DND-41 (cell line): ENCODE measurements at regions not wholly inside any gene's neighbourhood (a gene's known extent, or its start where the extent isn't known, plus 50 kb on each side); places are given as distances from the start of the nearest gene placed in this dataset.

Experiments
- ATAC-seq: fragments of 200-7000 bp; cut with Tn5 transposase; 3 replicates; pipeline ENCODE4 v1.9.1; 2021; ENCODE audit warnings: low read depth; ENCODE audit not compliant: insufficient read depth
- DNase-seq: peaks from one replicate; pipeline ENCODE4 v3.0.0-alpha.2; 2020
- H2AFZ ChIP-seq: 2 replicates; pipeline ENCODE4 v1.6.0; 2012; ENCODE audit warnings: low read depth, low read length
- H3K27ac ChIP-seq: 2 replicates; pipeline ENCODE4 v1.5.1; 2012; ENCODE audit warnings: low read length, inconsistent platforms
- H3K27me3 ChIP-seq: fragments of 200-600 bp; sonication (generic); 2 replicates; pipeline ENCODE4 v1.6.0; 2012; ENCODE audit warnings: low read length, mild to moderate bottlenecking, inconsistent platforms; ENCODE audit not compliant: insufficient read depth, poor library complexity
- H3K36me3 ChIP-seq: 2 replicates; pipeline ENCODE4 v1.5.1; 2012; ENCODE audit warnings: low read length, inconsistent platforms; ENCODE audit not compliant: insufficient read depth
- H3K4me1 ChIP-seq: 2 replicates; pipeline ENCODE4 v1.5.1; 2012; ENCODE audit warnings: mild to moderate bottlenecking, low read length; ENCODE audit not compliant: insufficient read depth
- H3K4me2 ChIP-seq: 2 replicates; pipeline ENCODE4 v1.6.0; 2012; ENCODE audit warnings: mild to moderate bottlenecking, moderate library complexity, low read length, inconsistent platforms; ENCODE audit not compliant: insufficient read depth
- H3K4me3 ChIP-seq, 2 experiments: fragments of 200-600 bp in 1 of 2; shearing (Covaris generic) in 1 of 2; 2 replicates each; pipeline ENCODE4 v1.5.1; 2012 to 2016; ENCODE audit warnings: inconsistent platforms in 2 of 2, low read length in 2 of 2, mild to moderate bottlenecking in 2 of 2, low read depth in 1 of 2, moderate library complexity in 1 of 2
- H3K79me2 ChIP-seq: 2 replicates; pipeline ENCODE4 v1.6.0; 2012; ENCODE audit warnings: low read length, inconsistent platforms; ENCODE audit not compliant: insufficient read depth
- H3K9ac ChIP-seq: 2 replicates; pipeline ENCODE4 v1.6.0; 2012; ENCODE audit warnings: low read depth, mild to moderate bottlenecking, inconsistent platforms, low read length, moderate library complexity
- H3K9me3 ChIP-seq: 2 replicates; pipeline ENCODE4 v1.5.1; 2012; ENCODE audit warnings: low read length, moderate library complexity, mild to moderate bottlenecking, inconsistent platforms; ENCODE audit not compliant: insufficient read depth, severe bottlenecking
- H4K20me1 ChIP-seq: 2 replicates; pipeline ENCODE4 v1.6.0; 2012; ENCODE audit warnings: low read length; ENCODE audit not compliant: insufficient read depth
- CTCF ChIP-seq: IDR thresholded peaks from 2 replicates; pipeline ENCODE4 v1.5.1; 2012; ENCODE audit warnings: borderline replicate concordance, low read length, moderate library complexity, mild to moderate bottlenecking; ENCODE audit not compliant: poor library complexity, severe bottlenecking; ENCODE audit errors: extremely low read depth
- EZH2 ChIP-seq: IDR thresholded peaks from 3 replicates; pipeline ENCODE4 v1.6.1; 2012; ENCODE audit warnings: borderline replicate concordance, low read depth, mild to moderate bottlenecking, moderate library complexity, low read length, inconsistent platforms; ENCODE audit not compliant: severe bottlenecking

- peaks cover 5% of the 10 kb centered on the region for H3K27me3 ChIP-seq
- no peak for DNase-seq
- no peak overlapping the region for H3K4me2 ChIP-seq
- H4K20me1 ChIP-seq, result no peaks in the 10 kb centered on the region
- H3K9me3 ChIP-seq, result no peaks in the 10 kb centered on the region
- H2AFZ ChIP-seq, result no peak overlapping the region
- no peaks in the 10 kb centered on the region for H3K36me3 ChIP-seq
- H3K27ac ChIP-seq, result no peak overlapping the region
- TF ChIP-seq CTCF, result no peak
- no peak for TF ChIP-seq EZH2
- no peaks in the 10 kb centered on the region for H3K4me1 ChIP-seq
- no peak for ATAC-seq
- H3K9ac ChIP-seq, result no peak overlapping the region
- no peak overlapping the region for H3K4me3 ChIP-seq
- no peaks in the 10 kb centered on the region for H3K79me2 ChIP-seq
These were observed 187.8 kb upstream of the PLD5 start for GRCh38 chr1:242712248-242712647.

- no peaks in the 10 kb centered on the region for H4K20me1 ChIP-seq
- no peak for TF ChIP-seq CTCF
- TF ChIP-seq EZH2, result no peak
- H2AFZ ChIP-seq, result no peak overlapping the region
- no peak overlapping the region for H3K4me2 ChIP-seq
- ATAC-seq, result no peak
- H3K9ac ChIP-seq, result no peak overlapping the region
- no peaks in the 10 kb centered on the region for H3K9me3 ChIP-seq
- H3K79me2 ChIP-seq, result no peaks in the 10 kb centered on the region
- DNase-seq, result no peak
- no peaks in the 10 kb centered on the region for H3K27me3 ChIP-seq
- no peaks in the 10 kb centered on the region for H3K4me1 ChIP-seq
- H3K36me3 ChIP-seq, result no peaks in the 10 kb centered on the region
- H3K4me3 ChIP-seq, result no peak overlapping the region
- H3K27ac ChIP-seq, result no peak overlapping the region
These were observed 186.3 kb upstream of the PLD5 start for GRCh38 chr1:242710847-242711246.

GRCh38 chr1:242710286-242710685 is 185.8 kb upstream of the PLD5 start:
- Histone ChIP-seq H3K79me2 (no peaks in the 10 kb centered on the region), H3K9ac (no peak overlapping the region), H3K27ac (no peak overlapping the region), H3K36me3 (no peaks in the 10 kb centered on the region), H3K9me3 (no peaks in the 10 kb centered on the region), H3K4me3 (no peak overlapping the region), H4K20me1 (no peaks in the 10 kb centered on the region), H2AFZ (no peak overlapping the region), H3K27me3 (no peaks in the 10 kb centered on the region), H3K4me1 (no peaks in the 10 kb centered on the region), H3K4me2 (no peak overlapping the region)
- no peak for TF ChIP-seq EZH2
- TF ChIP-seq CTCF, result no peak
- no peak for ATAC-seq
- no peak for DNase-seq

- no peaks in the 10 kb centered on the region for H3K27me3 ChIP-seq
- no peak overlapping the region for H3K4me3 ChIP-seq
- H3K27ac ChIP-seq, result no peak overlapping the region
- no peaks in the 10 kb centered on the region for H4K20me1 ChIP-seq
- H3K79me2 ChIP-seq, result no peaks in the 10 kb centered on the region
- no peak for ATAC-seq
- H2AFZ ChIP-seq, result no peak overlapping the region
- no peaks in the 10 kb centered on the region for H3K9me3 ChIP-seq
- no peak overlapping the region for H3K4me2 ChIP-seq
- no peaks in the 10 kb centered on the region for H3K36me3 ChIP-seq
- no peak overlapping the region for H3K9ac ChIP-seq
- TF ChIP-seq EZH2 (no peak), CTCF (no peak)
- DNase-seq, result no peak
- H3K4me1 ChIP-seq, result no peaks in the 10 kb centered on the region
These were observed 179.0 kb upstream of the PLD5 start for GRCh38 chr1:242703467-242703866.
